ENCODE measurements at regions not wholly inside any gene's neighbourhood (a gene's known extent, or its start where the extent isn't known, plus 50 kb on each side); places are given as distances from the start of the nearest gene placed in this dataset.
"Not testable (repeated sequence)": the region's sequence is repeated elsewhere in the genome, so short reads cannot be mapped to it uniquely, and the experiment has no call there.

GRCh38 chr7:94277236-94277635 is 117.5 kb upstream of the COL1A2 start:
- DNase-seq: no peak

- no peak for DNase-seq
Observed at GRCh38 chr7:94280851-94281250, 113.8 kb upstream of the COL1A2 start.

- DNase-seq: peak; percentile 94
Observed at GRCh38 chr7:94284104-94284503, 110.6 kb upstream of the COL1A2 start.

- no peak for DNase-seq
Observed at GRCh38 chr7:94286111-94286510, 108.6 kb upstream of the COL1A2 start.

- DNase-seq: no peak
Observed at GRCh38 chr7:94288096-94288495, 106.6 kb upstream of the COL1A2 start.

- DNase-seq: peak; percentile 89
Observed at GRCh38 chr7:94289071-94289470, 105.6 kb upstream of the COL1A2 start.

GRCh38 chr7:94294471-94295131 is 100.1 kb upstream of the COL1A2 start:
- DNase-seq: peak; percentile 75

- DNase-seq: peak; percentile 50
Observed at GRCh38 chr7:94295850-94296249, 98.8 kb upstream of the COL1A2 start.

- DNase-seq: no peak
Observed at GRCh38 chr7:94296881-94297280, 97.8 kb upstream of the COL1A2 start.

GRCh38 chr7:94297397-94297838 is 97.3 kb upstream of the COL1A2 start:
- no peak for DNase-seq

- no peak for DNase-seq
Observed at GRCh38 chr7:94298943-94299342, 95.8 kb upstream of the COL1A2 start.

GRCh38 chr7:94300176-94300835 is 94.4 kb upstream of the COL1A2 start:
- DNase-seq: no peak

- DNase-seq: peak; percentile 72
Observed at GRCh38 chr7:94301024-94301586, 93.6 kb upstream of the COL1A2 start.

GRCh38 chr7:94303118-94303517 is 91.6 kb upstream of the COL1A2 start:
- DNase-seq: no peak

GRCh38 chr7:94303695-94304094 is 91.0 kb upstream of the COL1A2 start:
- DNase-seq: no peak

- DNase-seq: no peak
Observed at GRCh38 chr7:94304878-94305277, 89.8 kb upstream of the COL1A2 start.

GRCh38 chr7:94305836-94306235 is 88.9 kb upstream of the COL1A2 start:
- DNase-seq: no peak

- DNase-seq: no peak
Observed at GRCh38 chr7:94307399-94308048, 87.2 kb upstream of the COL1A2 start.

- DNase-seq: peak; percentile 44
Observed at GRCh38 chr7:94311515-94311914, 83.2 kb upstream of the COL1A2 start.

- DNase-seq: no peak
Observed at GRCh38 chr7:94313926-94314325, 80.8 kb upstream of the COL1A2 start.

GRCh38 chr7:94314413-94315410 is 80.0 kb upstream of the COL1A2 start:
- DNase-seq: no peak

- not testable (repeated sequence) for DNase-seq
Observed at GRCh38 chr7:94321138-94321537, 73.6 kb upstream of the COL1A2 start.

GRCh38 chr7:94323844-94324243 is 70.9 kb upstream of the COL1A2 start:
- DNase-seq: no peak
